ENCODE measurements at regions not wholly inside any gene's neighbourhood (a gene's known extent, or its start where the extent isn't known, plus 50 kb on each side); places are given as distances from the start of the nearest gene placed in this dataset.
A peak's percentile ranks its signal among the peaks of the same experiment; 100 is the strongest.

GRCh38 chr17:36779550-36779949 lies 157.7 kb upstream of the LHX1 start:
- no peak overlapping the region for H3K27ac ChIP-seq (ENCODE audit: insufficient read depth, low read depth, low read length, poor library complexity, severe bottlenecking)
- H3K9me3 ChIP-seq (ENCODE audit: control insufficient read depth, low read length): no peaks in the 10 kb centered on the region
- no peak overlapping the region for H3K4me3 ChIP-seq (ENCODE audit: insufficient read depth, low read depth, low read length)
- H3K36me3 ChIP-seq (ENCODE audit: control insufficient read depth, insufficient read depth, low read length): no peaks in the 10 kb centered on the region
- 89 to 96% methylated on average over 2 of the region's 2 CpGs for WGBS, 2 experiments
- peaks cover 2% of the 10 kb centered on the region for H3K27me3 ChIP-seq (ENCODE audit: control insufficient read depth, insufficient read depth, low read length, poor library complexity, severe bottlenecking)
- peaks cover 7% of the 10 kb centered on the region for H3K4me1 ChIP-seq (ENCODE audit: control insufficient read depth, insufficient read depth, low read length)

DNA sequence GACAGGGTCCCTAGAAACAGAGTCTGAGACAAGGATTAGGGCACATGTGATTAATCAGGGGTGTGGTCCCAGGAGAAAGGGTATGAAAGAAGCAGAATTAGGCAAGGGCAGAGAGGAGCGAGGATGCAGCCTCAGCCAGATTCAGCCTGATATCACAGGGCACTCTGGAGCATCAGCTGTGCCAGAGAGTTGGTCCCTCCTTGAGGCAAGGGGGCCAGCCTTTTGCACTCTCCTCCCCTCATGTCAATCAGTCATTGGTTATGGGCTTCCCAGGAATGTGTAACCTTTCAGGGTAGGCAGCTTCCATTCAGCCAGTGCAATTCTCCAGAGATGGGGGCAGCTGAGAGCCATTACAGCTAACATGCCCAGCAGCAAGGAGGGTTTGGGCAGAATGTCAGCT lies 152.6 kb upstream of the LHX1 start:
- H3K4me1 ChIP-seq (ENCODE audit: control insufficient read depth, insufficient read depth, low read length): no peaks in the 10 kb centered on the region
- H3K27ac ChIP-seq (ENCODE audit: insufficient read depth, low read depth, low read length, poor library complexity, severe bottlenecking): no peak overlapping the region
- 81 to 91% methylated on average over 1 of the region's 1 CpG for WGBS, 2 experiments
- H3K27me3 ChIP-seq (ENCODE audit: control insufficient read depth, insufficient read depth, low read length, poor library complexity, severe bottlenecking): no peaks in the 10 kb centered on the region
- no peaks in the 10 kb centered on the region for H3K36me3 ChIP-seq (ENCODE audit: control insufficient read depth, insufficient read depth, low read length)
- no peaks in the 10 kb centered on the region for H3K9me3 ChIP-seq (ENCODE audit: control insufficient read depth, low read length)
- no peak overlapping the region for H3K4me3 ChIP-seq (ENCODE audit: insufficient read depth, low read depth, low read length)

DNA sequence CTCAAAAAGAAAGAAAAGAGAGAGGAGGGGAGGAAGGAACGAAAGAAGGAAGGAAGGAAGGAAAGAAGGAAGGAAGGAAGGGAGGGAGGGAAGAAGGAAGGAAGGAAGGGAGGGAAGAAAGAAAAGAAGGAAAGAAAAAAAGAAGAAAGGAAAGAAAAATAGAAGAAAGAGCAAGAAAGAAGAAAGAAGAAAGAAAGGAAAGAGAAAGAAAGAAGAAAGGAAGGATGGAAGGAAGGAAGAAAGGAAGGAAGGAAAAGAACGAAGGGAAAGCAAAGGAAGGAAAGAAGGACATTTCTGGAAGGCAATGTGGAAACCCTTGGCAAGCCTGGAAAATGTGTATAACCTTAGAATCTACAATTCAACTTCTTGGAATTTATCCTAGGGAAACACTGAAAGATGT lies 150.4 kb upstream of the LHX1 start:
- no peaks in the 10 kb centered on the region for H3K36me3 ChIP-seq (ENCODE audit: control insufficient read depth, insufficient read depth, low read length)
- H3K9me3 ChIP-seq (ENCODE audit: control insufficient read depth, low read length): no peaks in the 10 kb centered on the region
- peaks cover 9% of the 10 kb centered on the region for H3K27me3 ChIP-seq (ENCODE audit: control insufficient read depth, insufficient read depth, low read length, poor library complexity, severe bottlenecking)
- no peak overlapping the region for H3K4me3 ChIP-seq (ENCODE audit: insufficient read depth, low read depth, low read length)
- no peak overlapping the region for H3K27ac ChIP-seq (ENCODE audit: insufficient read depth, low read depth, low read length, poor library complexity, severe bottlenecking)
- H3K4me1 ChIP-seq (ENCODE audit: control insufficient read depth, insufficient read depth, low read length): peaks cover 11% of the 10 kb centered on the region
- 92 to 94% methylated on average over 2 of the region's 2 CpGs for WGBS, 2 experiments

- peaks cover 13% of the 10 kb centered on the region for H3K27me3 ChIP-seq (ENCODE audit: control insufficient read depth, insufficient read depth, low read length, poor library complexity, severe bottlenecking)
- no peak overlapping the region for H3K27ac ChIP-seq (ENCODE audit: insufficient read depth, low read depth, low read length, poor library complexity, severe bottlenecking)
- no peak overlapping the region for H3K4me3 ChIP-seq (ENCODE audit: insufficient read depth, low read depth, low read length)
- peaks cover 19% of the 10 kb centered on the region for H3K4me1 ChIP-seq (ENCODE audit: control insufficient read depth, insufficient read depth, low read length)
- WGBS, 2 experiments: 29 to 33% methylated on average over 6 to 7 of the region's 7 CpGs
- no peaks in the 10 kb centered on the region for H3K36me3 ChIP-seq (ENCODE audit: control insufficient read depth, insufficient read depth, low read length)
- H3K9me3 ChIP-seq (ENCODE audit: control insufficient read depth, low read length): no peaks in the 10 kb centered on the region
Observed at GRCh38 chr17:36791150-36791941, 145.9 kb upstream of the LHX1 start.

DNA sequence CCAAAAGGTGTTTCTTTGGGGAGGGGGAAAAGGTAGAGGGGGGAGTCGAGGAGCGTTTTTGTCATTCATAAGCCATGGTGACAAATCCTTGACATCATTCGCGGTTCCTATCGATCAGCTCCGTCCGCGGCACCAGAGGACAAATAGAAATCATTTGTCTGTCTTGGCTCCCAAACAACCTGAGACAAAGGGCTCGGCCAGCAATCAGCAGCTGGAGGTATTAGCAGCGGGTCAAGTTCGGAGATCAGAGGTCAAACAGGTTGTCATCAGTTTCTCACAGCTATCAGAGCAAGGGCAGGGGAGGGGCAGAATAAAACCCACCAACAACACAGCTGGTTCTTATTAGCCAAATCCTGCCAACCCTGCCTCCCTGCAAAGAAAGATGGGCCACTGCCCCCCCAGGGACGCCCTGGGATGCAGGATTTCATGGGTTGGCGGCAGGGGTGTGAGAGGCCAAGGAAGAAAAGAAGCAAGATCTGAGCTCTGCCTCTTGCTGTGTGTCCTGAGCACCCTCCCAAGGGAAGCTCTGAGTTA lies 145.3 kb upstream of the LHX1 start:
- Histone ChIP-seq H3K27ac (ENCODE audit: insufficient read depth, low read depth, low read length, poor library complexity, severe bottlenecking) (no peak overlapping the region), H3K27me3 (ENCODE audit: control insufficient read depth, insufficient read depth, low read length, poor library complexity, severe bottlenecking) (peaks cover 13% of the 10 kb centered on the region), H3K4me3 (ENCODE audit: insufficient read depth, low read depth, low read length) (no peak overlapping the region), H3K4me1 (ENCODE audit: control insufficient read depth, insufficient read depth, low read length) (peaks cover 19% of the 10 kb centered on the region), H3K36me3 (ENCODE audit: control insufficient read depth, insufficient read depth, low read length) (no peaks in the 10 kb centered on the region), H3K9me3 (ENCODE audit: control insufficient read depth, low read length) (no peaks in the 10 kb centered on the region)
- WGBS, 2 experiments: 24 to 34% methylated on average over 13 of the region's 13 CpGs

DNA sequence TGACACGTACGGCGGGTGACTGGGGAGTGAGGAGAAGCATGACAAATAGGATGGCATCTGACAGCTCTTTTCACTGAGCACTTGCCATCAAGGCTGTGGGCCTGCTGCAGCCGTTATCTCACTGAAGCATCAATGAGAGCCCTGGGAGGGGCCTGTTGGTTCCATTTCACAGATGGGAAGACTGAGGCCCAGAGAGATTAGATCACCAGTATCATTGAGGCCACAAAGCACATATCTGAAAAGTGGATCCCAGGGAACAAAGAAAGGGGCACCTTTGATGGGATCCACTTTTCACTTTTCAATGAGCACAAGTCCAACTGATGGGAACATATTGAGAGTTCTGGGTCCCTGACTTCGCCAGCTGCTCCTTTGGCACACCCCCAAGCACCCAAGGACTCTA lies 144.4 kb upstream of the LHX1 start:
- no peaks in the 10 kb centered on the region for H3K9me3 ChIP-seq (ENCODE audit: control insufficient read depth, low read length)
- peaks cover 19% of the 10 kb centered on the region for H3K4me1 ChIP-seq (ENCODE audit: control insufficient read depth, insufficient read depth, low read length)
- H3K36me3 ChIP-seq (ENCODE audit: control insufficient read depth, insufficient read depth, low read length): no peaks in the 10 kb centered on the region
- H3K27ac ChIP-seq (ENCODE audit: insufficient read depth, low read depth, low read length, poor library complexity, severe bottlenecking): no peak overlapping the region
- H3K27me3 ChIP-seq (ENCODE audit: control insufficient read depth, insufficient read depth, low read length, poor library complexity, severe bottlenecking): peaks cover 13% of the 10 kb centered on the region
- WGBS, 2 experiments: 90 to 93% methylated on average over 5 of the region's 5 CpGs
- H3K4me3 ChIP-seq (ENCODE audit: insufficient read depth, low read depth, low read length): no peak overlapping the region

DNA sequence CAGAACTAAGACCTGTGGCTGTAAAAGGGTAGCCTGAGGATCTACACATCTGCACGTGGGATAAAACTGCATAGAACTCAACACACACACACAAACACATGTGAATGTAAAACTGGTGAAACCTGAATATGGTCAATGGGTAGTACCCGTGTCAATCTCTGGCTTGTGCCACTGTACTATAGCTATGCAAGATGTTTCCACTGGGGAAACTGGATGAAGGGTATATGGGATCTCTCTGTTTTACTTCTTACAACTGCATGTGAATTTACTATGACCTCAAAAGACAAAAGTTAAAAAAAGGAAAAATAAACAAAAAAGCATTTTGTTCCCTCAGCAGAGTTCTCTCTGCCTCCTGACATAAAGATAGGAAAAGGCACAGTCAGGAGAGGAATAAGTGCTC lies 143.3 kb upstream of the LHX1 start:
- 79 to 82% methylated on average over 1 to 2 of the region's 2 CpGs for WGBS, 2 experiments
- Histone ChIP-seq H3K9me3 (ENCODE audit: control insufficient read depth, low read length) (no peaks in the 10 kb centered on the region), H3K4me3 (ENCODE audit: insufficient read depth, low read depth, low read length) (no peak overlapping the region), H3K27ac (ENCODE audit: insufficient read depth, low read depth, low read length, poor library complexity, severe bottlenecking) (no peak overlapping the region), H3K36me3 (ENCODE audit: control insufficient read depth, insufficient read depth, low read length) (no peaks in the 10 kb centered on the region), H3K27me3 (ENCODE audit: control insufficient read depth, insufficient read depth, low read length, poor library complexity, severe bottlenecking) (peaks cover 13% of the 10 kb centered on the region), H3K4me1 (ENCODE audit: control insufficient read depth, insufficient read depth, low read length) (peaks cover 19% of the 10 kb centered on the region)

GRCh38 chr17:36807496-36808179 lies 129.6 kb upstream of the LHX1 start:
- no peaks in the 10 kb centered on the region for H3K9me3 ChIP-seq (ENCODE audit: control insufficient read depth, low read length)
- 18 to 20% methylated on average over 35 of the region's 35 CpGs for WGBS, 2 experiments
- H3K4me3 ChIP-seq (ENCODE audit: insufficient read depth, low read depth, low read length): peak overlapping the region; percentile 39
- H3K4me1 ChIP-seq (ENCODE audit: control insufficient read depth, insufficient read depth, low read length): peaks cover 7% of the 10 kb centered on the region
- H3K36me3 ChIP-seq (ENCODE audit: control insufficient read depth, insufficient read depth, low read length): no peaks in the 10 kb centered on the region
- H3K27ac ChIP-seq (ENCODE audit: insufficient read depth, low read depth, low read length, poor library complexity, severe bottlenecking): no peak overlapping the region
- peaks cover 49% of the 10 kb centered on the region for H3K27me3 ChIP-seq (ENCODE audit: control insufficient read depth, insufficient read depth, low read length, poor library complexity, severe bottlenecking)

- H3K4me3 ChIP-seq (ENCODE audit: insufficient read depth, low read depth, low read length): peak overlapping the region; percentile 39
- H3K27ac ChIP-seq (ENCODE audit: insufficient read depth, low read depth, low read length, poor library complexity, severe bottlenecking): no peak overlapping the region
- no peaks in the 10 kb centered on the region for H3K36me3 ChIP-seq (ENCODE audit: control insufficient read depth, insufficient read depth, low read length)
- H3K9me3 ChIP-seq (ENCODE audit: control insufficient read depth, low read length): no peaks in the 10 kb centered on the region
- H3K4me1 ChIP-seq (ENCODE audit: control insufficient read depth, insufficient read depth, low read length): peaks cover 11% of the 10 kb centered on the region
- H3K27me3 ChIP-seq (ENCODE audit: control insufficient read depth, insufficient read depth, low read length, poor library complexity, severe bottlenecking): peaks cover 51% of the 10 kb centered on the region
- WGBS, 2 experiments: 0 to 1% methylated on average over 60 of the region's 60 CpGs
Observed at GRCh38 chr17:36808180-36808661, 129.1 kb upstream of the LHX1 start.

- peaks cover 47% of the 10 kb centered on the region for H3K27me3 ChIP-seq (ENCODE audit: control insufficient read depth, insufficient read depth, low read length, poor library complexity, severe bottlenecking)
Observed at GRCh38 chr17:36812762-36813161, 124.5 kb upstream of the LHX1 start.

More at GRCh38 chr17:36812762-36813161, 124.5 kb upstream of the LHX1 start:
- no peak overlapping the region for H3K4me3 ChIP-seq (ENCODE audit: insufficient read depth, low read depth, low read length)
- H3K4me1 ChIP-seq (ENCODE audit: control insufficient read depth, insufficient read depth, low read length): peaks cover 21% of the 10 kb centered on the region
- H3K36me3 ChIP-seq (ENCODE audit: control insufficient read depth, insufficient read depth, low read length): no peaks in the 10 kb centered on the region
- WGBS, 2 experiments: 29 to 41% methylated on average over 9 of the region's 9 CpGs
- H3K27ac ChIP-seq (ENCODE audit: insufficient read depth, low read depth, low read length, poor library complexity, severe bottlenecking): no peak overlapping the region
- no peaks in the 10 kb centered on the region for H3K9me3 ChIP-seq (ENCODE audit: control insufficient read depth, low read length)

All from ectodermal cell (in vitro differentiated cells).